H9 (cell line): ENCODE measurements at regions not wholly inside any gene's neighbourhood (a gene's known extent, or its start where the extent isn't known, plus 50 kb on each side); places are given as distances from the start of the nearest gene placed in this dataset.

Experiments
- DNase-seq: peaks from one replicate; pipeline ENCODE4 v3.0.0-alpha.2; 2017
- H2AFZ ChIP-seq: one replicate; pipeline ENCODE4 v1.6.1; 2013; ENCODE audit warnings: mild to moderate bottlenecking, low read length, control low read depth, moderate library complexity
- H2AK5ac ChIP-seq: 2 replicates; pipeline ENCODE4 v1.6.1; 2013; ENCODE audit warnings: low read length, control low read depth, mixed read lengths; ENCODE audit not compliant: insufficient read length
- H2BK120ac ChIP-seq: one replicate; pipeline ENCODE4 v1.6.1; 2013; ENCODE audit warnings: low read depth, mild to moderate bottlenecking, low read length, control low read depth, inconsistent platforms; ENCODE audit not compliant: poor library complexity, severe bottlenecking
- H2BK12ac ChIP-seq: 2 replicates; pipeline ENCODE4 v1.6.1; 2013; ENCODE audit warnings: low read length, control low read depth, mixed read lengths, low read depth; ENCODE audit not compliant: insufficient read length
- H2BK15ac ChIP-seq: 2 replicates; pipeline ENCODE4 v1.6.1; 2013; ENCODE audit warnings: low read depth, low read length, control low read depth
- H2BK20ac ChIP-seq: one replicate; pipeline ENCODE4 v1.6.1; 2013; ENCODE audit warnings: low read depth, mild to moderate bottlenecking, low read length, control low read depth, inconsistent platforms; ENCODE audit not compliant: poor library complexity, severe bottlenecking
- H2BK5ac ChIP-seq: 2 replicates; pipeline ENCODE4 v1.6.1; 2013; ENCODE audit warnings: low read length, control low read depth, mixed read lengths; ENCODE audit not compliant: insufficient read length
- H3K14ac ChIP-seq: 2 replicates; pipeline ENCODE4 v1.6.1; 2013; ENCODE audit warnings: low read length, control low read depth; ENCODE audit not compliant: insufficient read depth
- H3K18ac ChIP-seq: 2 replicates; pipeline ENCODE4 v1.6.1; 2013; ENCODE audit warnings: low read depth, mild to moderate bottlenecking, mixed read lengths, low read length, control low read depth; ENCODE audit not compliant: insufficient read length
- H3K23ac ChIP-seq: 2 replicates; pipeline ENCODE4 v1.6.1; 2013; ENCODE audit warnings: low read length, control low read depth, mixed read lengths, low read depth; ENCODE audit not compliant: insufficient read length
- H3K23me2 ChIP-seq: 2 replicates; pipeline ENCODE4 v1.6.1; 2013; ENCODE audit warnings: low read depth, mild to moderate bottlenecking, mixed read lengths, low read length, control low read depth; ENCODE audit not compliant: insufficient read length, poor library complexity, severe bottlenecking
- H3K27ac ChIP-seq: 2 replicates; pipeline ENCODE4 v1.5.1; 2013; ENCODE audit warnings: low read length, control low read depth, mixed read lengths, low read depth; ENCODE audit not compliant: insufficient read length
- H3K27me3 ChIP-seq: 2 replicates; pipeline ENCODE4 v1.6.1; 2013; ENCODE audit warnings: low read length, control low read depth, inconsistent platforms; ENCODE audit not compliant: insufficient read depth
- H3K4ac ChIP-seq: 2 replicates; pipeline ENCODE4 v1.6.1; 2013; ENCODE audit warnings: low read depth, mild to moderate bottlenecking, control low read depth, inconsistent platforms, low read length, moderate library complexity
- H3K4me1 ChIP-seq: 2 replicates; pipeline ENCODE4 v1.6.1; 2013; ENCODE audit warnings: low read length, control low read depth, inconsistent platforms; ENCODE audit not compliant: insufficient read depth
- H3K4me2 ChIP-seq: 2 replicates; pipeline ENCODE4 v1.6.1; 2013; ENCODE audit warnings: low read length, control low read depth, mixed read lengths; ENCODE audit not compliant: insufficient read length, insufficient read depth
- H3K56ac ChIP-seq: 2 replicates; pipeline ENCODE4 v1.6.1; 2013; ENCODE audit warnings: low read depth, mild to moderate bottlenecking, mixed read lengths, low read length, control low read depth; ENCODE audit not compliant: insufficient read length
- H3K79me1 ChIP-seq: 2 replicates; pipeline ENCODE4 v1.6.1; 2013; ENCODE audit warnings: low read depth, mild to moderate bottlenecking, moderate library complexity, low read length, control low read depth, inconsistent platforms; ENCODE audit not compliant: insufficient read depth, poor library complexity, severe bottlenecking
- H3K79me2 ChIP-seq: 2 replicates; pipeline ENCODE4 v1.6.1; 2013; ENCODE audit warnings: low read length, control low read depth, inconsistent platforms; ENCODE audit not compliant: insufficient read depth
- H3K9ac ChIP-seq: 2 replicates; pipeline ENCODE4 v1.6.1; 2013; ENCODE audit warnings: low read length, control low read depth, mixed read lengths; ENCODE audit not compliant: insufficient read length; ENCODE audit errors: extremely low read depth
- H3K9me3 ChIP-seq: one replicate; pipeline ENCODE4 v1.6.1; 2013; ENCODE audit warnings: low read depth, low read length, inconsistent platforms; ENCODE audit not compliant: control insufficient read depth
- H3T11ph ChIP-seq: one replicate; pipeline ENCODE4 v1.6.1; 2013; ENCODE audit warnings: mild to moderate bottlenecking, low read length, control low read depth, inconsistent platforms
- H4K20me1 ChIP-seq: one replicate; pipeline ENCODE4 v1.6.1; 2013; ENCODE audit not compliant: control insufficient read depth, insufficient read length, insufficient read depth
- H4K5ac ChIP-seq: 2 replicates; pipeline ENCODE4 v1.6.1; 2013; ENCODE audit warnings: low read depth, mild to moderate bottlenecking, mixed read lengths, low read length, control low read depth; ENCODE audit not compliant: insufficient read length
- H4K8ac ChIP-seq: replicated peaks from 2 replicates; pipeline ENCODE4 v1.6.1; 2013; ENCODE audit warnings: low read length, control low read depth, mixed read lengths, low read depth; ENCODE audit not compliant: insufficient read length
- H4K91ac ChIP-seq: 2 replicates; pipeline ENCODE4 v1.6.1; 2013; ENCODE audit warnings: low read depth, mild to moderate bottlenecking, moderate library complexity, mixed read lengths, low read length, control low read depth; ENCODE audit not compliant: insufficient read length
- H3K27ac Mint-ChIP-seq, 3 experiments: 2 replicates in 2 of 3; 3 replicates in 1 of 3; pipeline ENCODE4 v1.8.0; 2020 to 2021; ENCODE audit warnings: mixed read lengths in 3 of 3, mild to moderate bottlenecking in 1 of 3, moderate library complexity in 1 of 3
- H3K27me3 Mint-ChIP-seq: 2 replicates; pipeline ENCODE4 v1.8.0; 2021; ENCODE audit warnings: low read depth, mild to moderate bottlenecking, moderate library complexity, mixed read lengths
- H3K36me3 Mint-ChIP-seq, 3 experiments: 2 replicates in 2 of 3; 3 replicates in 1 of 3; pipeline ENCODE4 v1.8.0; 2020 to 2021; ENCODE audit warnings: low read depth in 3 of 3, mixed read lengths in 3 of 3; ENCODE audit not compliant: insufficient read depth in 1 of 3
- H3K4me1 Mint-ChIP-seq, 2 experiments: 2 replicates each; pipeline ENCODE4 v1.8.0; 2020; ENCODE audit warnings: mixed read lengths in 2 of 2
- H3K4me3 Mint-ChIP-seq, 2 experiments: 2 replicates in 1 of 2; 3 replicates in 1 of 2; pipeline ENCODE4 v1.8.0; 2020 to 2021; ENCODE audit warnings: mild to moderate bottlenecking in 2 of 2, mixed read lengths in 2 of 2, moderate library complexity in 1 of 2
- H3K9me3 Mint-ChIP-seq, 2 experiments: 2 replicates in 1 of 2; 3 replicates in 1 of 2; pipeline ENCODE4 v1.8.0; 2020; ENCODE audit warnings: mild to moderate bottlenecking in 2 of 2, mixed read lengths in 2 of 2, moderate library complexity in 1 of 2
- CTCF ChIP-seq: fragments of 200-600 bp; sonication (generic); conservative IDR thresholded peaks from 3 replicates; pipeline ENCODE4 v1.8.0; 2021; ENCODE audit warnings: antibody characterized with exemption, mild to moderate bottlenecking
- WGBS: extraction: QIAGEN DNeasy Blood & Tissue Kit; methylation state at CpG from one replicate; pipeline ENCODE4 v1.1.7; 2013; ENCODE audit warnings: missing lambda C conversion rate, low lambda C conversion rate, mixed read lengths; ENCODE audit not compliant: insufficient read length; ENCODE audit errors: extremely low coverage; 5-methylcytosine and 5-hydroxymethylcytosine counted together

- WGBS = no CpG with 5 or more reads among the region's 1 CpG
- Histone ChIP-seq H3T11ph (no peak overlapping the region), H3K4me2 (no peak overlapping the region), H4K5ac (no peak overlapping the region), H3K9me3 (no peaks in the 10 kb centered on the region), H3K23ac (no peak overlapping the region), H3K4ac (no peak overlapping the region), H2BK12ac (no peak overlapping the region), H2AK5ac (no peak overlapping the region), H3K4me1 (no peaks in the 10 kb centered on the region), H3K18ac (no peak overlapping the region), H2BK15ac (no peak overlapping the region), H3K9ac (no peak overlapping the region), H2BK20ac (no peak overlapping the region), H3K56ac (no peak overlapping the region), H4K8ac (no peak overlapping the region), H3K79me2 (no peaks in the 10 kb centered on the region), H3K79me1 (no peaks in the 10 kb centered on the region), H3K14ac (no peak overlapping the region), H2BK5ac (no peak overlapping the region), H3K27me3 (no peaks in the 10 kb centered on the region), H4K20me1 (no peaks in the 10 kb centered on the region), H2BK120ac (no peak overlapping the region), H3K23me2 (no peaks in the 10 kb centered on the region), H3K27ac (no peak overlapping the region), H4K91ac (no peak overlapping the region), H2AFZ (no peak overlapping the region)
- Mint-ChIP-seq H3K4me3 (no peak overlapping the region), H3K27me3 (no peaks in the 10 kb centered on the region), H3K9me3 (no peaks in the 10 kb centered on the region), H3K36me3 (no peaks in the 10 kb centered on the region), H3K27ac (no peak overlapping the region; a peak in 1 of 7 replicates), H3K4me1 (peaks cover 12 to 14% of the 10 kb centered on the region in 2 experiments)
- TF ChIP-seq CTCF = no peak
- no peak for DNase-seq
Measured at GRCh38 chr6:51562198-51562597, 525.2 kb downstream of the PKHD1 start.
